ENCODE measurements at regions not wholly inside any gene's neighbourhood (a gene's known extent, or its start where the extent isn't known, plus 50 kb on each side); places are given as distances from the start of the nearest gene placed in this dataset.

- H3K4me3 ChIP-seq = no peak overlapping the region
- no peak for TF ChIP-seq CTCF (IDR thresholded peaks at IDR 0.05)
- H3K9me3 ChIP-seq = no peaks in the 10 kb centered on the region
- no peak overlapping the region for H3K27ac ChIP-seq
- no peak for ATAC-seq
- DNase-seq = no peak
- no peaks in the 10 kb centered on the region for H3K4me1 ChIP-seq
- H3K36me3 ChIP-seq = no peaks in the 10 kb centered on the region
- H3K27me3 ChIP-seq = no peaks in the 10 kb centered on the region
- intact Hi-C loops (cut with DNase I) = no loop called here
Measured at GRCh38 chr13:109500146-109500773, 286.1 kb downstream of the IRS2 start.

- no peaks in the 10 kb centered on the region for H3K9me3 ChIP-seq
- ATAC-seq (no peak), DNase-seq (no peak)
- H3K4me1 ChIP-seq = no peaks in the 10 kb centered on the region
- H3K27me3 ChIP-seq = no peaks in the 10 kb centered on the region
- TF ChIP-seq CTCF (IDR thresholded peaks at IDR 0.05) = no peak
- intact Hi-C loops (cut with DNase I) = no loop called here
- no peaks in the 10 kb centered on the region for H3K36me3 ChIP-seq
- H3K27ac ChIP-seq = no peak overlapping the region
- no peak overlapping the region for H3K4me3 ChIP-seq
Measured at GRCh38 chr13:109497917-109498316, 288.5 kb downstream of the IRS2 start.

- ATAC-seq = no peak
- no peak overlapping the region for H3K27ac ChIP-seq
- no peak for TF ChIP-seq CTCF (IDR thresholded peaks at IDR 0.05)
- DNase-seq = no peak
- no peaks in the 10 kb centered on the region for H3K36me3 ChIP-seq
- H3K4me3 ChIP-seq = no peak overlapping the region
- no peaks in the 10 kb centered on the region for H3K9me3 ChIP-seq
- intact Hi-C loops (cut with DNase I) = no loop called here
- H3K27me3 ChIP-seq = no peaks in the 10 kb centered on the region
- H3K4me1 ChIP-seq = no peaks in the 10 kb centered on the region
Measured at GRCh38 chr13:109496216-109496615, 290.2 kb downstream of the IRS2 start.

GRCh38 chr13:109494925-109495369, 291.4 kb downstream of the IRS2 start:
- Histone ChIP-seq H3K27me3 (no peaks in the 10 kb centered on the region), H3K9me3 (no peaks in the 10 kb centered on the region), H3K4me1 (no peaks in the 10 kb centered on the region), H3K4me3 (no peak overlapping the region), H3K36me3 (no peaks in the 10 kb centered on the region), H3K27ac (no peak overlapping the region)
- no peak for DNase-seq
- intact Hi-C loops (cut with DNase I) = no loop called here
- no peak for ATAC-seq
- no peak for TF ChIP-seq CTCF (IDR thresholded peaks at IDR 0.05)

- no peaks in the 10 kb centered on the region for H3K9me3 ChIP-seq
- H3K36me3 ChIP-seq = no peaks in the 10 kb centered on the region
- H3K4me1 ChIP-seq = no peaks in the 10 kb centered on the region
- ATAC-seq (no peak), DNase-seq (no peak)
- intact Hi-C loops (cut with DNase I) = no loop called here
- H3K27ac ChIP-seq = no peak overlapping the region
- no peak overlapping the region for H3K4me3 ChIP-seq
- TF ChIP-seq CTCF (IDR thresholded peaks at IDR 0.05) = no peak
- H3K27me3 ChIP-seq = no peaks in the 10 kb centered on the region
Measured at GRCh38 chr13:109485136-109485794, 301.1 kb downstream of the IRS2 start.

Measured in upper lobe of right lung (tissue), 1 donor.